WI38 (cell line): ENCODE measurements at regions not wholly inside any gene's neighbourhood (a gene's known extent, or its start where the extent isn't known, plus 50 kb on each side); places are given as distances from the start of the nearest gene placed in this dataset.
"Not testable (repeated sequence)": the region's sequence is repeated elsewhere in the genome, so short reads cannot be mapped to it uniquely, and the experiment has no call there.

Source experiments
- H3K4me3 ChIP-seq: 2 replicates; pipeline ENCODE4 v1.5.1; 2011; ENCODE audit warnings: low read depth, mild to moderate bottlenecking, control low read depth, low read length
- CTCF ChIP-seq: IDR thresholded peaks from 2 replicates; pipeline ENCODE4 v1.5.1; 2012; ENCODE audit warnings: low read depth, mild to moderate bottlenecking, control low read depth, low read length

- no peak overlapping the region for H3K4me3 ChIP-seq
- no peak for TF ChIP-seq CTCF
These were observed 60.4 kb upstream of the ATXN3L start for GRCh38 chrX:13380211-13380610.

GRCh38 chrX:13378562-13379518 is 59.0 kb upstream of the ATXN3L start:
- not testable (repeated sequence) for H3K4me3 ChIP-seq

- H3K4me3 ChIP-seq, result no peak overlapping the region
- no peak for TF ChIP-seq CTCF
These were observed 57.7 kb upstream of the ATXN3L start for GRCh38 chrX:13377550-13377934.

GRCh38 chrX:13376857-13377549 is 57.1 kb upstream of the ATXN3L start:
- H3K4me3 ChIP-seq, result no peak overlapping the region

GRCh38 chrX:13375596-13375995 is 55.7 kb upstream of the ATXN3L start:
- H3K4me3 ChIP-seq, result not testable (repeated sequence)

More at GRCh38 chrX:13376857-13377549, 57.1 kb upstream of the ATXN3L start:
- no peak for TF ChIP-seq CTCF

- no peak overlapping the region for H3K4me3 ChIP-seq
- no peak for TF ChIP-seq CTCF
These were observed 54.5 kb upstream of the ATXN3L start for GRCh38 chrX:13374364-13374763.

GRCh38 chrX:13373431-13374187 is 53.8 kb upstream of the ATXN3L start:
- TF ChIP-seq CTCF, result no peak
- no peak overlapping the region for H3K4me3 ChIP-seq

GRCh38 chrX:13373027-13373426 is 53.2 kb upstream of the ATXN3L start:
- no peak overlapping the region for H3K4me3 ChIP-seq
- no peak for TF ChIP-seq CTCF
